HG03196 (cell line): ENCODE measurements at regions not wholly inside any gene's neighbourhood (a gene's known extent, or its start where the extent isn't known, plus 50 kb on each side); places are given as distances from the start of the nearest gene placed in this dataset.

Experiments
- ATAC-seq: cut with Tn5 transposase; IDR thresholded peaks from one replicate; pipeline ENCODE4 v1.9.1; 2021; ENCODE audit not compliant: unreplicated experiment

DNA sequence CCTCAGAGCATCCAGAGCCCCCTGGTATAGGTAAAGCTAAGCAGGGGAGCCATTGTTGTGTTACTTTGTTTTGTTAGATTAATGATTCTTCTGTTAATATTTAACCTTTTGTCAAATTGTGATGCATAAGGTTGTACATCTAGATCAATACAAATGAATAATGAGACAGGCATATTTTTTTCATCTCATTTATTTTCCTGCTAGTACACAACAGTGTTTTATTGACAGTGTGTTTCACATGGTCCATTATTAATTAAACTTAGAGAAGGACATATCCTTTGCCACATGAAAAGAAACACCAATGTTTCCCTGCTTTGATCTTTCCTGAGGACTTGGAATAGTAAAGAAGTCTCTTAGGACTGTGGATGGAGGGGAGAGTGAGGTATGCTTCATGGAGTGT is 543.6 kb upstream of the CFAP20DC start:
- ATAC-seq, result no peak

DNA sequence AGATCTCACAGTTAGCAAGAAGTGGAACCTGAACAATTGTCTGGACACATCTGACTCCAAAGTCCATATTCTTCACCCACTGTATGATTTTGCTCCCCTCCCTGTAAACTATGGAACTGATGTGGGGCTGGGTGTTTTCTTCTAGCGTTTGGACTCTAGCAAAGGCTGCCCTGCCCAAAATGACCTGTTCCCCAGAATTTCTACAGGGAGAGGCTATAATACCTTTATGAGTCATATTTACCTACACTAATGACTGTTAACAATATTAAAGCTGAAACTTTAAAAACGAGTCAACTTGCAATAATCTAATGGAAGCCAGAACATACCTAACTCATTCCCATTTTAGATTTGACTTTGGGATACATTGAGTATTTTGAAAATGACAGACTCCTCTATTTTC is 531.2 kb upstream of the CFAP20DC start:
- no peak for ATAC-seq

DNA sequence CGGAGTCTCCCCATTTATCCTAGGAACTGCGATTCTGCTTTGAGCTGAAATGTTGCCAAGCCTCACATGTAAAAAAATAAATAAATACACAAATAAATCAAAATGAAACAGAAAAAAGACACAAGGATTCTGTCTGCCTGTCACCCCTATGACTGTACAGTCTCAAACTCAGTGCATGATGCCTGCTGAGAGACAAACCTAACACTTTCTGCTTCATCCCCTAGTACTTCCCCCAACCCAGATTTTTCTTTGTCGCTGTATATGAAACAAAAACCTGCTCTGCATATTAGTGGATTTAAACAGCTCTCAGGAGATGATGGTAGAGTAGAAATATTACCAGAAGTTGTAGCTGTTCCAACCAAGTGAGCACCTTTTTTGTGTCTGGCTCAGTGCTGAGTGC is 530.7 kb upstream of the CFAP20DC start:
- no peak for ATAC-seq

DNA sequence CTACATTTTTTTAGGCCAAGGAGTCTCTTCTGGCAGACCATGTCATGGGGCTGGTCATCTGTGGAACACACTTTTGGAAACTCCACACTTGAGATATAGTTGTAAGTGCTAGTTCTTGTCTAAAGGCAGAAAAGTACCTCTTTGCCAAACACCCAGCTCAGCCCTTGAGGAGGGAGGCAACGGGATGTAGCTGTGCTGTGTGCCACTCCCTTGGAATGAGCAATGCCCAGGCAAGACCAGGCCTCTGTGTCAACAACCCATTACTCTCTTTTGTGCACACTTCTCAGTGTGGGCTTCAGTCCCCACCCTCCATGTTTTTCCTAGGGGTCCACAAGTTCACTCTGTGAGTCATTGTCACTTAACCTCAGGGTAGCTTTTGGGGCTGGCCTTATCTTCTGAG is 528.3 kb upstream of the CFAP20DC start:
- ATAC-seq, result no peak

DNA sequence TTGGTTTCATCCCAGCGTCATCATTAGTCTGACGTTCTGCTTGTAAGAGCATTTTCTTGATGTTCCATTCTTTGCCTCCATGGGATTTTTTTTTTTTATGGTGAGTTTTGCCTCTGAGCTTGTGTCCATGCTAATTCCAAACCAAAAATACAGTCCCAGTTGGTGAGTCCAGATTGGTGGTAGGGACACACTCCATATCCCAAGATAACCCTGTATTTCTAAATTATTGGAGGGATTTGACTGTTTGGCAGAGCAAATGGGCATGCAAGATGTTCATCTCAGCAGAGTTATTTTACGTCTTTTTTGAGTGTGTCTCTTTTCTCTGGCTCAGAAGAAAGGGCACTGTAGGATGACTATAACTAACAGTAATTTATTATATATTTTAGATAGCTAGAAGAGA is 526.8 kb upstream of the CFAP20DC start:
- ATAC-seq, result no peak

DNA sequence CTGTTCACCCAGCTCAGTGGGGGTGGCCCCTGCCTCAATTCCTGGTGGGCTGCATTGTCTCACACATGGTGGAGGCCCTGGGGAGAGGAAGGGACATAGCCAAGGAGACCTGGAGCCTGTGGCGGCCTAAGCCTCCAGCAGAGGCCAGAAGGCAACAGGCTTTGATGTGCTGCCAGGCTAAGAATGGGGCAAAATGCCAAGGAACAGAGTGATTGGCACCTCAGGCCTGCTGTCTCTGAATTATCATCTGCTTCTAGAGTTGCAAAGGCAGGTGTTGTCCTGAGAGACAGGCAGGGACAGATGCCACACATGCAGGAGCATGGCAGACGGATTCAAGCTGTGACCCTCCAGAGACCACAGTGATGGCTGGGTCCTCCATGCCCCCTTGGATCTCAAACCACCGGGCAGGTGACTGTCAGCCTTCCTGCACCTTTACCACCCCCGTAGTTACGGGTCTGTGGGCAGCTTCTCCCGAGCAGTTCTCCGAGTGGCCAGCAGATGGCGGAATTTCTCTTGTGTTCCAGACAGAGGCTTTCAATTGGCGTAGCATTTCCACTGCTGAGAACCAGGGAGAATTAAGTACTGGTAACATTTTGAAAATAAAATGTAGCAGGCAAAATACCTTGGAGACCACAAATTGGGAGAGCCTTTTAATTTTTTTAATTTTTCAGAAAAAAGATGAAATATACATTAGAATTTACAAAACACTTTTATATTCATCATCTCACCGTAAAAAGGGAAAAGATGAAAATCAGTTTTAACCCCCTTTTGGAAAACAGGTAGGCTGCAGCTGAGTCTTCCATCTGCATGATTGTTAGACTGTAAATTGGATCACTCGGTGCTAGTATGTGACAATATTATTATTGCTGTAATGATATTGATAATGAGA is 525.5 kb upstream of the CFAP20DC start:
- no peak for ATAC-seq

DNA sequence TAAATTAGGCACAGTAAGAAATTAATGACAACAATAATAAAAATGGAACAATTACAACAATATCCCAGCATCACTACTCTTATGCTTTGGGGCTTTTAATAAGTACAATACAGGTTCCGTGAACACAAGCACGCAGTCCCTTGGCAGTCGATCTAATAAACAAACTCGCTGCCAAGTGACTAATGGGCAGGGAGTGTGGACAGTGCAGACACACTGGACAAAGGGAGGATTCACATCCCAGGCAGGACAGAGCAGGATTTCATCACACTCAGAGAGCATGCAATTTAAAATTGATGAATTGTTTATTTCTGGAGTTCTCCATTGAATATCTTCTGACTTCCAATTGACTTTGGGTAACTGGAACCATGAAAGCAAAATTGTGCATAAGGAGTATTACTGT is 524.1 kb upstream of the CFAP20DC start:
- no peak for ATAC-seq

DNA sequence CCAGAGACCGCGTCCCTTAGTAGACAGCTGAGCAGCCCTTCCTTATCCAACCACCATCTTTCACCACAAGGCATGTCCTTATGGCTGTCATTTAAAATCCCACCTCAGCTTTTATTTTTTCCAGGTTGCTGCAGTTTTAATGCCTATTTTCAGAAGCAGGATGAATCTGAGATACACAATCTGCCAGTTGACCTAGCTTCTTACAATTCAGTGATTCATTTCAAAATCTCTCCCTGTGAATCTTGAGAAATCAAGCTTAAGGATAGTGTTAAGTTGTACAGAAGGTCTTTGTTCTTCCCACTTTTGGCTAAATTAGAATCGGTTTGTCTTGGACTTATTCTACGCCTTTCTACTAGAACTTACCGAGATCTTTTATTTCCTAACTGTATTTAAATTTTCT is 522.3 kb upstream of the CFAP20DC start:
- ATAC-seq, result no peak

DNA sequence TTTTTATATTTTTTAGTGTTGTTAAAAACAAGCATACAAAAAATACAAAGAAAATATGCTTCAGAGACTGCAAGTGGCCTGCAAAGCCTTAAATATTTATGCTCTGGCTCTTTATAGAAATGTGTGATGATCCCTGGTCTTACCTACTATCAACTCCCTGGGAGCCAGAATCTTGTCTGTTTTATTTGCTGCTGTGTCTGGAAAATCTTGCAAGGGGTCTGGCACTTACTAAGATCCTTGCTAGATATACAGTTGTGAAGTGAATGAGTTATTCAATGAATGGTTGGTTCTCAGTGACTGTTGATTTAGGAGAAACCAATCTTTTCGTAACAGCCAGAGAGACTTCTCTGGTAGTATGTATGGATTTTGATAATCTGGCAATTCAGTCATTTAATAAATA is 521.0 kb upstream of the CFAP20DC start:
- ATAC-seq, result no peak

DNA sequence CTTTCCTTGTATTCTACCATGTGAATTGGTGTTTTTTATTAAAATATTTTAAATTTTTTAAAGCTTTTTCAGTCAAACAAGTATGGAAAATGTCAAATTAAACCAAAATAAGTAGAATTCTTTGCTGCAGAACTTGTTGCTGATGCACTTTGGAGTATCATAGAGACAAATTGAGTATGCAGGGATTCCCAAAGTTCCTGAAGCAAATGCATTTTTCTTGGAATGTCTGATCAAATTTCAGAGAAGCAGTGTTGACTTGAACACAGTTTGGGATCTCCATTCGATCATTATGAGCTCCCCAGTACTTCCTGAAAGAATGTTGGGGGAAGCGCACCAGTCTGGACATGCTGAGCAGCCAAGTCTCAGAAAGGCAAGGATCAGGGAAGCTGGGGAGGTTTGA is 517.8 kb upstream of the CFAP20DC start:
- no peak for ATAC-seq

DNA sequence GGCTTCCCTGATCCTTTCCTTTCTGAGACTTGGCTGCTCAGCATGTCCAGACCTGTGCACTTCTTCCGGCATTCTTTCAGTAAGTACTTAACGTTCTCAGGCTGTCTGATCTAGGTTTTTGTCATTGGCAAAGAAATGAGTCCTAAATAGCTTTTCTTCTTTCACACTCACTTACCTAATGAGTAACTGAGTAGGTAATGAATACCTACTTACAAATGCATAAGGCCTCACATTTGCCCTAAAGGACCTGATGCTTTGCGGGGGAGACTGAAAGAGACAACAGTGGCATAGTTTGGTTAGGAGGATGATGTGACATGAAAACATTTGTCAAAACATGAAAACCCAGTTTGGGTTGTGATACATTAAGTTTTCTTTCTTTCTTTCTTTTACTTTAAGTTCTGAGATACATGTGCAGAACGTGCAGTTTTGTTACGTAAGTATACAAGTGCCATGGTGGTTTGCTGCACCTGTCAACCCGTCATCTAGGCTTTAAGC is 516.7 kb upstream of the CFAP20DC start:
- peak; percentile 97 for ATAC-seq

DNA sequence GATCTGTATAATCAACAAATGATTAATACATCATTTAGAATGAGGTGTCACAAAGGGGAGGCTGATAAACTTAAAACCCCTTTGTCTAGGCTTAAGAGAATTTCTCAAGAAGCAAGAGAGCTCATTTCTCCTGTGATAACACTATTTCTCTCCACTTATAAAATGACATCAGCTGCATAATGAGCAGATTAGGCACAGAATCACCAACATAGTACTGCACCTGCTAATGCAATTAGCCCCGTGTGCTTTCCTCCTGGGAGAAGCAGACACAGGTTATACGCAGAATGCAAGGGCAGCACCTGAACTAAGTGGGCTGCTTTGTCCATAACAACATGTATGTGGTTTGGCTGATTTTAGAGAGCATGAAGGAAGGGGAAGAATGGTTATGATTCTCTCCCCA is 515.3 kb upstream of the CFAP20DC start:
- ATAC-seq, result no peak

DNA sequence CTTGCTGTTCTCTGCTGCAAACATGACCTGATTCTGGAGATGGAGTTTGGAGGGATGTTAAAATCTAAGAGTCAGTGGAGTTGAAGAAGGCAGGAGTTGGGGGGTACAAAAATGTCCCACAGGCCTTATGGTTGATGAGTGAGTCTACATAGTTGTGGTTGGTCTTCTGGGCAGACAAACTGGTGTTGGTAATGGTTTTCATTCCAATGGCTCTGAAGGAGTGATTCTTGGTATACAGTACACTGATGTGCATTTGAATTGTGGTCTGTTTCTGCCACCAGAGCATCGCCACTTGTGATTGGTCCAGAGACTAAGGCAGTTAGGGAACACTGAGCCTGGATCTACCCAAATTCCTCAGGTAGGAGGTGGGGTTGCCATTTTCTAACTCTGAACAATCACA is 514.1 kb upstream of the CFAP20DC start:
- ATAC-seq, result no peak

DNA sequence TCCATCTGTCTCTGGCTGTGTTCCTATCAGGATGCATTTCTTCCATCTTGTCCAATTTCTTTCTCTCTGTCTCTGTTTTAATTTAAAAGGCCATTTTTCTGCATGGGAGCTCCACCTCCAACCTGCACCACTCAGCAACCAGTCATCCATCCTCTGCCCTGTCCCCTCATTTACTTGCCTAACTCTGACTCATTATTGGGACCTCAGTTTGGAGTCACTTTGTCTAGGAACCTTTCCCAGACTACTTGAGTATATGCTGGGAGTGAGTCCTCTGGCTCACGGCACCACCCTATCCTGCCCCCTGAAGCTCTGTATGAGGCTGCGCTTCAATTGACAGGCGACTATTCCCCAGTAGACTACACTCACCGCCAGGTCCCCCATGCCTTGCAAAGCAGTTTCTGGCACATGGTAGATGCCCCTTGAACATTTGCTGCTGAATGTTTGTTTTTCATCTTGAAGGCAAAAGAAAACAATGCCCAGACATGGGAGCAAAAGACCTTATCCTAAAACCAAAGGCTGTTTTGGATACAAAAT is 513.3 kb upstream of the CFAP20DC start:
- ATAC-seq, result no peak

DNA sequence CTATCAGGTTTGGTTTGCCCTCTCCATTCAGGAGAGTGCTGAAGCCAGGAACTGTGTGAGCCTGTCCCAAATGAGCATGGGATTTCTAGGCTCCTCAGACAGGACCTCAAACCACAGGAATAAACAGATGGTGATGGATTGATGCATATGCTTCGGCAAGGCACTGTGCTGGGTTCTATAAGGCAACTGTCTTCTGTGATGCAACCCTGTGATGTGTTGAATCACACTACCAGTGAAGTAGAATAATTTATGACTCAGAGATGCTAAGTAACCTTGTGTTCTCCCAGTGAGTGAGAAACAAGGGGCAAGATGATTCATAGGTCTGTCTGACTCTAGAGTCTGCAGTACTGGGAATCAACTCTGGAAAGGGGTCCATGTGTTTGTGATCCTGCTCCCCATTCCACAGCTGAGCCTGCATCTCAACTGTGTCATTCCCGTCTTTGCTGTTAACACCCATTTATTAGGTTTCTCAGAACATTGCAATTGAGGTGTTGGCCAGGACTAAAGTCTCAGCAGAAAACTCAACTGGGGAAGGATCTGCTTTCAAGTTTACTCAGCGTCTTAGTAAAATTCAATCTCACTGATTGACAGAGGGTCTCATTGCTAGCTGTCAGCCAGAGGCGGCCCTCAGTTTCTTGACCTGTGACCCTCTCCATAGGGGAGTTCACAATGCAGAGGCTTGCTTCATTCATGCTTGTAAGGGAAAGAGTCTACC is 510.1 kb upstream of the CFAP20DC start:
- ATAC-seq, result no peak

DNA sequence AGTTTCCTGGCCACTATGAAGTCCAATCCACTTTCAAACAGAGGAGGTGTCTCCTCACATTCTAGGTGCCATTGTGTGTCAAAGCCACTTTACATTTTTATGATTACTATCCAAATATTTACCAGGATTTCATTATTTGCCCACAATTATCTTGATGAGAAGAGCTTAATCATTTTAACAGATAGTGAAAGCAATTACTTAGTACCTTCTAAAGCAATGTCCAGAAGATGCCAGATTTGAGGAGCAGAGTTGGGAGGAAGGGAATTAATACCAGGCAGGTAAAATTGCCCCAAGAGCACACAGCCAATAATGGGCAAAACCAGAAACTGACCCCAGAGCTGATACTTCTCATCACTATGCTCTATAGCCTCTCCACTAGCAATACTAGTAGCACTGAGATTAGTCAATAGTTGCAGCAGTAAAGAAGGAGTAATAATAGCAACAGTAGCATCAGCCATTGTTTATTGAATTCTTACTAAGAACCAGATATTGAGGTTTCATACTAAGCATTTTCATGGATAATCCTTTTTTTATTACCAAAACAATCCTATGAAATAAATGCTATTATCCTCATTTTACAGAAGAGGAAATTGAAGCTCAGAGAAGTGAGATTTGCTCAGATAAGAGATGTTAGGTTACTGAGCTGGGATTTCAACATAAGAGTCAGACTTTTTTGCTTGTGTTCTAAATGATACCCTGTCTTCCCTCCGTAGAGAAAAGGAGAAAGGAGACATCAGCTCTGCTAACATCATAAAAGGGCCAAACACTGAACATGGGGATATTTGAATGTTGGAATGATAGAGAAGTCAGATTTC is 509.3 kb upstream of the CFAP20DC start:
- no peak for ATAC-seq

DNA sequence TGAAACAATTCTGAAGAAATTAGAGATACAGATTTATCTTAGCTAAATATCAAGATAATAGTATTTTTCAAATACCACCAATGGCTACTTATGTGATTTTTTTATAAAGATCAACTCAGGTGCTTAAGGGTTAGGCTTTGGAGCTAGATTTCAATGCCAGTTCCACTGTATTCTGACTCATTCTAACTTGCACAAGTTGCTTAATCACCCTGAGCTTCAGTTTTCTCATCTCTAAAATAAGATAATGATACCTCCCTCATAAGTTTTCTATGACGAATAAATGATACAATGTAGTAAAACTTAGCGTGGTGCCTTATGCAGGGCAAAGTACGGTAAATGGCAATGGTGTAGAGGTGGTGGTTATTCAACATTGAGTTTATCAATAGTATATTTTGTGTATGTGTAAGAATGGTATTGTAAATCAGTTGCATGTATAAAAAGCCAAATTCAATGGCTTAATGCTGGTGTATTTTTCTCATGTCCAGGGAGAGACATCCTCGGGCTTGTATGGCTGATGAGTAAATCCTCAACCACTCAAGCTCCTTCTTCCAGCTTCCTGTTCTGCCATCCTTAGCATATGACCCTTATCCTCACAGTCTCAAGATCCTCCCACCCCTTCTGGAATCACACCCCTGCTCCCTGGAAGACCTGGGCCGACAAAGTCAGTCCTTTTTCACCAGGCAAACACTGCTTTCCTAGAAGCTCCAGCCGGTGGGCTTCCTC is 505.9 kb upstream of the CFAP20DC start:
- ATAC-seq, result no peak

DNA sequence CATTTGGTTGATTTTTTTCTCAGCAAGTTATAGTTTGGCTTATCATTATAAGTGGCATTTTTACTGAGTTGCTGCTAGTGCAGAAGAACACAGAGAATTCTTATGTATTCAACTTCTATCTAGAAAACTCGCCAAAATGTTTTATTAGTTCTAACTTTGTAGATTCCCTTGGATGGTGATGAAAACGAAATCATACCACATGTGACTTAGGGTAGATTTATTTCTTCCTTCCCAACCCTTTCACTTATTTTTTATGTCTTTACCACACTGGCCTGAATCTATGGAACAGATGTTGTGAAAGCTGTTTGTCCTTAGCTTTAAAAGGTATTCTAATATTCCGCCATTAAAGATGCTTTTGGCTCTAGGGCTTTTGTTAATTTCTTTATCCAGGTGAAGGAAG is 503.3 kb upstream of the CFAP20DC start:
- ATAC-seq, result no peak

DNA sequence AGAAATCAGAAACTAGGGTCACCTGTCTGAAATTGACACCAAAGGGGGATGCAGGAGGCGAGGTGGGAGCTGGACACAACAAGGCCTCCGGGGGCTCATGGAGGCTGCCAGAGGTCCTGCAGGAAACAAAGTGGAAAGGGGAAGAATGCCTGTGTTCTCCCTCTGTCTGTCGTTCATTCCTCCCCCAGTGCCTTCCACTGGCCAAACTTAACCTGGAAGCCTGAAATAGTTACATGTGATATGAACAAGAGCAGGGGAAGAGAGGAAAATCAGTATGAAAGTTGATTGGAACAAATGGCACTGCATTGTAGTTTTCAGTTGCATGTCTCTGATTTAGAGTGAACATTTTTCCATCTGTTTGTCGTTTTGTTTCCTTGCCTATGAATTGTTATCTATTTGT is 502.0 kb upstream of the CFAP20DC start:
- ATAC-seq, result no peak

DNA sequence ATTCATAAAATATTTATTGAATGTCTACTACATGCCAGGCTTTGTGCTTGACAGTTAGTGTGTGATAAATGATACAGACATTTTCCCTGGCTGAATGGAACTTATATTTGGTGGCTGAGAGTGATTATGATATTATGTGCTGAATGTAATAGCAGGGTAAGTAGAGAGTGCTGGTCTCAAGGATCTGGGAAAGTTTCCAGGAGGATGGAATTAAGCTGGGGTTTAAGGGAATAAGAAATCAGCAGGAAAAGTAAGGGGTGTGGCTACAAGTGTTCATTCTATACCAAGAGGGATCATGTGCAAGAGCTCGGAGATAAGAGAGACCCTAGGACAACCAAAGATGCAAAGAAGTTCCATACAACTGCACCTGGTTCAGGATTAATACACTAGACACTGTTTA is 500.1 kb upstream of the CFAP20DC start:
- no peak for ATAC-seq

DNA sequence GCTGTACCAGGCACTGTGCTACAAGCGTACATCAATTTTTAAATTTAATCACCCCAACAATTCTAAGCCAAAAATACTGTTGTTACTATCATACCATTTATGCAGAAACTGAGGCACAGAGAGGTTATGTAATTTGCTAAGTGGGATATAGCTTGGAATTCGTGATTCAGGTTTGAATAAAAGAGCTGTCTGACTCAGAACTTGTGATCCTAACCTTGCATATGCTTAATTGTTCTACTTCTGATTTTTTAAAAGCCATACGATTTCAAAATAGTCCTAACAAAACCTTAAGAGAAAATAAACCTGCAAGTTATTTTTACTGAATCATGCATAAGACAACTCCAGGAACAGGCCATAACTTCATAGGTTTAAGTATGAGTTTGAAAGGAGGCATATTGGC is 498.0 kb upstream of the CFAP20DC start:
- no peak for ATAC-seq
